C1 segment of cervical spinal cord (tissue), 14 donors: ENCODE measurements at regions not wholly inside any gene's neighbourhood (a gene's known extent, or its start where the extent isn't known, plus 50 kb on each side); places are given as distances from the start of the nearest gene placed in this dataset.
A peak's percentile ranks its signal among the peaks of the same experiment; 100 is the strongest.

Experiments
- DNase-seq, 14 donors: peaks; one replicate each; lab custom pipeline; 2025; lab: John Stamatoyannopoulos, UW

- peak in 10 of 14 donors; percentile 18 to 66 (median 48) for DNase-seq
Measured at GRCh38 chr6:109315341-109316110, 66.7 kb downstream of the CD164 start.

GRCh38 chr6:109314313-109314712 is 68.0 kb downstream of the CD164 start:
- no peak for DNase-seq

- DNase-seq, result no peak
Measured at GRCh38 chr6:109313139-109313538, 69.1 kb downstream of the CD164 start.

GRCh38 chr6:109311471-109311870 is 70.8 kb downstream of the CD164 start:
- no peak for DNase-seq

- no peak for DNase-seq
Measured at GRCh38 chr6:109309917-109310316, 72.3 kb downstream of the CD164 start.

- DNase-seq, result no peak
Measured at GRCh38 chr6:109308018-109308492, 74.2 kb downstream of the CD164 start.

GRCh38 chr6:109306733-109307132 is 75.5 kb downstream of the CD164 start:
- DNase-seq, result no peak

- DNase-seq, result no peak
Measured at GRCh38 chr6:109305028-109305427, 77.2 kb downstream of the CD164 start.

- DNase-seq, result no peak
Measured at GRCh38 chr6:109304284-109305015, 77.8 kb downstream of the CD164 start.

- no peak for DNase-seq
Measured at GRCh38 chr6:109303640-109304283, 78.5 kb downstream of the CD164 start.

- DNase-seq, result no peak
Measured at GRCh38 chr6:109303164-109303563, 79.1 kb downstream of the CD164 start.

GRCh38 chr6:109302176-109302575 is 80.1 kb downstream of the CD164 start:
- DNase-seq, result no peak

GRCh38 chr6:109301418-109301817 is 80.8 kb downstream of the CD164 start:
- DNase-seq, result peak in 1 of 14 donors; percentile 55

- peak in 1 of 14 donors; percentile 51 for DNase-seq
Measured at GRCh38 chr6:109300874-109301273, 81.4 kb downstream of the CD164 start.

- peak in 1 of 14 donors; percentile 88 for DNase-seq
Measured at GRCh38 chr6:109299776-109300564, 82.3 kb downstream of the CD164 start.

- no peak for DNase-seq
Measured at GRCh38 chr6:109299265-109299607, 83.0 kb downstream of the CD164 start.

- DNase-seq, result no peak
Measured at GRCh38 chr6:109298605-109299264, 83.5 kb downstream of the CD164 start.

- no peak for DNase-seq
Measured at GRCh38 chr6:109297406-109298110, 84.7 kb downstream of the CD164 start.

GRCh38 chr6:109296971-109297372 is 85.3 kb downstream of the CD164 start:
- DNase-seq, result no peak

- no peak for DNase-seq
Measured at GRCh38 chr6:109296452-109296851, 85.8 kb downstream of the CD164 start.
